Putamen (tissue), 1 donor: ENCODE measurements at regions not wholly inside any gene's neighbourhood (a gene's known extent, or its start where the extent isn't known, plus 50 kb on each side); places are given as distances from the start of the nearest gene placed in this dataset.

ENCODE experiments used
- DNase-seq: peaks from one replicate; pipeline ENCODE4 v3.0.0-alpha.2; 2016; ENCODE audit warnings: low spot score

DNA sequence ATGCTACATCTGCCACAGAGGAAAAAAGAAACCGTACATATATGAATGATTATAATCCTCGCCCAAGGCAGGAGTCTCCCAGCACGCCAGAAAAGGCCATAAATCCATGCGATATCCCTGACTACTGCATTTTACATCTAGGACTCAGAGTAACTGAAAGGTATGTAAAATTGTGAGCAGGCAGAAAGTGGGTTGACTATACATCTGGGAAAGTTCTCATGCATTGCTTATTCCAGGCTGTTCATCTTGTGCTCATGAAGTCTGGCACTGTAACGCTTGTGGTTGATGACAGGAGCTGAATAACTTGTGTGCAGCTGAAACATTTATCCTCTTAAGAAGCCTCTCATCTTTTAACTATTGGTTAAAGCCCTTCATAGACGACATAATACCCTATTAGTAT lies 193.4 kb upstream of the STEAP4 start:
- no peak for DNase-seq

DNA sequence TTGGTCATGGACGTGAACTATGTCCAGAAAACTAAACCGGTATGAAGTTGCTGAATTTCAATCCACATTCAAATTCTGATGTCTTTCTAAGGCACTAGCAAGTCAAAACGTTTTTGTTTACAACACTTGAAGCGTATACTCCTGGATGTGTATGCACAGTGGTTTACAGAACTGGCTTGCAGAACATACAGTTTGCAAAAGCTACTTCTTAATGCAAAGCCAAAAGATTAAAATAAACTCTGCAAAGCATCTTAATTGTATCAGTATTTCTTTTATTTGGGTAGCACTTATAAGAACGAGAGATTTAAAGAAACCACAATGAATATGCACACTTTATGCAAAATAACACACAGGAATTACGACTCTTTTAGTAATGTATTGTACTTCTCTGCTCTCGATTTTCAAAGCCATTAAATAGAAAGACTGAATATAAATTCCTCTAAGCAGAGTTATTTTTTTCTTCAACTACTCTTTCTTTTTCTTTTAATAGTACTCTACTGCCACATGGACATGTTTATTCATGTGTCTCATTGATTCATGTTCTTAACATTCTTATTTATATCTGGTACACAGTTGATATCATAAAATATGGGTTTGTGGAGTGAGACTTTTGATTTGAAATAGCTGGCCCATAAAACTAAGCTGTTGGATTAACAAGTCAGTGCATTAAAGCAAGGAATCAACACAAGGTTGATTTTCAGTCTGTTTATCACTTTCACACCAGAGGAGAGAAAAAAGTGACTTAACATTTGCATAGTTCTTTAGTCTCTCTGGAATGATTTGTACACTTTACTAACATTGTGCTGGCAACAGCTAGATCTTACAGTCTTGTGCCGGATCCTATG lies 189.4 kb upstream of the STEAP4 start:
- no peak for DNase-seq

DNA sequence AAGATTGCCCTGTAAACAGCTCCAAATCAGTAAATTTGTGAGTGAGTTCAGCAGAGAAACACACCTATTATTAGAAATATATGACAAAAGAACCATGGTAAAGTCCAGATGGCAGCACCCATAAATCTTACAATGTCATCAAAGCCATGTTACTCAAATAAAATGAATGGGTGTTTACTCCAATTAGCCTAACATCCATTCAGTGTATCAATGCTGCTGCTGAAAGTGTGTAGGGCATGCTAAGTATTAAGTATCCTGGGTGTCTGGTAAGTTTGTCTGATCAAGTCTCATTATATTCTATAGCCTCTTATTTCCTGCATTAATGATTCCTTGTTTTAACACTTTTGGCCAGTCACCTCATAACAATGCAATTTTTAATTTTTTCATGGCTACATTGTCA lies 185.5 kb upstream of the STEAP4 start:
- no peak for DNase-seq

- DNase-seq, result no peak
Observed at GRCh38 chr7:88490874-88491273, 184.2 kb upstream of the STEAP4 start.

DNA sequence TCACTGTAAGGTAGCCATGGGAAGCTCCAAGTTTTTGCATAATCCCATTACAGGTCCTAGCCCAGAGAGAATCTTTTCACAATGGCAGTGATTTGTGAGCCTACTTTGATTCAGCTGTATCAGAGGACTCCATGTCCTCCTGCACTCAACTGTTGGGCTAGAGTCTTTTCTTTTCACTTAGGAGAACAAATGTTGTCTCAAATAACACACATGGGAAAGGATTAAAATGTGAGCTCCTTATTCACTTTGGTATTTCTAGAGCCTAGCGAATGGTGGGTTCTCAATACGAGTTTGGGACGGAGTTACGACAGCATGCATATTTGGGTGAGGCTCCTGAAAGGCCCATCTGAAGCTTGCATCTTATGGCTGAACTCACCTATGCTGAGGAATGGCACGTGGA lies 183.5 kb upstream of the STEAP4 start:
- DNase-seq, result no peak

- peak; percentile 1 for DNase-seq
Observed at GRCh38 chr7:88485821-88486220, 179.1 kb upstream of the STEAP4 start.

DNA sequence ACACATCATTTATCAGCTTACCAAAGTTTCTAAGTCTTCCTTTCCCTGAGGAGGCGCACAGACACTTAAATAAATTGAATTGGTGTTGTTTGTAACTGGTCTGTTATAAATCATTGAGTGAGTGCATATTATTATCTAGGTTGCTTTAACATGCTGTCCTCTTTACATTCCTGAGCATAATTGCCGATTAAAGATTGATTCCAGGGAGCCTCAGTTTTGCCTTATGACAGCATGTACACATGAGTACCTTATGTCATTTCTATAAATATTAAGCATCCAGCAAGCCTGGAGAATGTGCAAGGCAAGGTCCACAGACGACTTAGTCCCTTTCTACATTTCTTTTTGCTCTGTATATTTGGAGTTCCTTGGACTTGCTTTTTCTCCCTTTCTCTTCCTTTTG lies 177.9 kb upstream of the STEAP4 start:
- no peak for DNase-seq

DNA sequence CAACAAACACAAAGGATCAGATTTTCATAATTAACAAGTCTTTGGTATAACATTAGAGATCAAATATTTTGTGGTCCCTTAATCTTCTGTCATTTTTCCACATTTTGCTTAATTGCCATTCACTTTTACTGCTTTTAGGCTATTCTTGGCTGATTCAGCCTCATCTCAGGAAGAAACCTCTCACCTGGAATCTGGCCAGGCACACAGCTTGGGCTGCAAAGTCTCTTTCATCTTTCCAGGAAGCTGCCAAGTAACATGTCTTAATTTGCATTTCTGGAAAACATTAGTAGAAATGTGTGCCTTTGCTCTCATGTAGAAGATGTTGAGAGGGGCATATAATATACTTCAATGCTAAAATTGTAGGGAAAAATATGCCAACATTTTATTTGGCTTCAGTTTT lies 174.2 kb upstream of the STEAP4 start:
- peak; percentile 36 for DNase-seq

DNA sequence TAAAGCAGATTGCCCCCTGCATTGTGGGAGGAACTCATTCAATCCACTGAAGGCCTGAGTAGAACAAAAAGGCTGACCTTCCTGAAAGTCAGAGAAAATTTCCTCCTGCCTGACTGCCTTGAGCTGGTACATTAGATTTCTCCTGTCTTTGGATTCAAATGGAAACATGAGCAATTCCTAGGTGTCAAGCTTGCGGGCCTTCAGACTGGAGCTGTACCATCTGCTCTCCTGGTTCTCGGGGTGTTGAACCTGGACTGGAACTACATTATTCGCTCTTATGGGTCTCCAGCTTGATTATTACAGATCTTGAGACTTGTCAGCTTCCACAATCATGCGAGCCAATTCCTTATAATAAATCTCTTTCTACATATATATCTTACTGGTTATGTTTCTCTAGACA lies 173.6 kb upstream of the STEAP4 start:
- no peak for DNase-seq

DNA sequence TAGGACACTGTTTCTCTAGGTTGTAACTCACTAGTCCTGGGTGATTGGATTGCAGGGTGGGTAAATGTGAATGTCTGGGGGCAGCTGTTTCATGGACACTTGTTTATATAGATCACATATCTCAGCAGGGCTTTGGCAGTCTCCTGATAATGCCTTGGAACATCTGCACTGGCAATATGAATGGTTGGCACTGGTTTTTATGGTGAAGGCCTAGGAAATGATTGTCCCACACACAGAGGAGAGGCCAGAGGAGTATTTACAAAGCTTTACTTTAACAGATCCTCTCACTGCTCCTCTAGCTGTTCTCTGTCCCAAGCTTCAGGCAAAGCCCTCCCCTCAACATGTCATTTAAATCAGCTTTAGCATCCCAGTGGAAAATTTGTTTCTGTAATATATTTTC lies 171.3 kb upstream of the STEAP4 start:
- no peak for DNase-seq

DNA sequence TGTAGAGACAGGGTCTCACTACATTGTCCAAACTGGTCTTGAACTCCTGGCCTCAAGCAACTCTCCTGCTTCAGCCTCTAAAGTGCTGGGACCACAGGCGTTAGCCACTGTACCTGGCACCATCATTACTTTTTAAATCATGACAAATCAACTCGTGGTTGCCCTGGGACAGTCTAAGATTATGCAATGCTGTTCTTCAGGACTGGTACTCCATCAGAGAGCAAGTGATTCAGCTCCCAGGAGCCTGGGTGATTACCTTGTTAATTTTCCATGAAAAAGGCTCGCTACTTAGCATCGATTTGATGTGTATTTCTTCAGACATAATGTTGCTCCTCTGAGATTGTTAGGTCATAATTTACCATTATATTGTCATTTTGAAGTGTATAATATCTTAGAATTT lies 158.9 kb upstream of the STEAP4 start:
- DNase-seq, result no peak

DNA sequence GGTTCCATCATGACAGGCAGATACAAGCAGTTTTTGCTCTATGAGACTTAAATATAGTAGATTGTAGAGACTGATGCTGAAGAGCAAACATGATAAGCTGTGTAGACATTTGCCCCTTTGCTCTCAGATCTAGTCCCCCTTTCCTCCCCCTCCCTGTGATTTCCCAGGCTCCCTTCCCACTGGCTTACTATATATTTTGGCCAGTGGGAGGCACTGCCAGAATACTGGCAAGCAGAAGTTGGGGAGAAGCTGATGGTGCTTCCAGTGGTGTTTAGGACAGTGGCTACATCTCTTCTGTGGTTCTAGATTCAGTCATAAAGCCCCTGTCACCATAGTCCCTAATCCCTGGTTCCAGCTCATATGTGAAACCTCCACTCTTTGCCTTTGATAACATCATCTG lies 156.1 kb upstream of the STEAP4 start:
- DNase-seq, result no peak

DNA sequence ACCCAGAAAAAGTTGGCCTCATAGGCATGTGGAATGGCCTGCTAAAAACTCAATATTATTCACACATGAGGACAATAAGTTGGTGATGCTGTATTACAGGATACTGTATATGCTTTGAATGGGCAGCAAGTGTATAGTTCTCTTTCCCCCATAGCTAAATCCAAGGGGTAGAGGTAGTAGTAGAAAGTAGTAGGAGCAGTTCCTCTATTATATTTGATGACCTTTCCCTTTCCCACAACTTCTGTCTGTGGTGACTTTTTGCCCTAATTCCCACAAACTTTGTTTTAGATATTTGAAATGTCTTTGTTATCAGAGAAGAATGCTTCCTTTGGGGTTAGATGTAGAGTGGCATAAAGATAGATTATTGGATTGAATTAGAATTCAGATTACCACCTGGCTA lies 154.0 kb upstream of the STEAP4 start:
- no peak for DNase-seq

GRCh38 chr7:88458946-88459345 lies 152.3 kb upstream of the STEAP4 start:
- DNase-seq, result no peak

GRCh38 chr7:88458279-88458678 lies 151.6 kb upstream of the STEAP4 start:
- DNase-seq, result no peak

- no peak for DNase-seq
Observed at GRCh38 chr7:88457320-88457719, 150.6 kb upstream of the STEAP4 start.

GRCh38 chr7:88456490-88456889 lies 149.8 kb upstream of the STEAP4 start:
- no peak for DNase-seq

DNA sequence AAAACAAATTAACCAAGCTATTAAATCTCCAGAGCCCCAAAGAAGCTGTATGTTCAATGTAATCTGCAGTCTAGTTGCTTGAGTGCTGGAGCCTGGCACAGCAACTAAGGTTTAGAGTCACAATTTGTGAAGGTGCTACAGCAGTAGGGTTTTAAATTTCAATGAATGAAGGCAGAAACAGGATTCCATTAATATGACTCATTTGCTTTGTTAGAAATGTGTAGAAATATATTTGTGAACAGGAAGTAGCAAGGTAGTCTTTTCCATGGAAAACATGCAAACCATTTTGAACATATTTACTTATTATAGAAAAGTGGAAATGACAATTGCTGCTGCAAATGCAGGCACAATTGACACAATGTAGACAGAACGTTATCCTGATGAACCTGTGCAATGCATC lies 149.0 kb upstream of the STEAP4 start:
- no peak for DNase-seq

DNA sequence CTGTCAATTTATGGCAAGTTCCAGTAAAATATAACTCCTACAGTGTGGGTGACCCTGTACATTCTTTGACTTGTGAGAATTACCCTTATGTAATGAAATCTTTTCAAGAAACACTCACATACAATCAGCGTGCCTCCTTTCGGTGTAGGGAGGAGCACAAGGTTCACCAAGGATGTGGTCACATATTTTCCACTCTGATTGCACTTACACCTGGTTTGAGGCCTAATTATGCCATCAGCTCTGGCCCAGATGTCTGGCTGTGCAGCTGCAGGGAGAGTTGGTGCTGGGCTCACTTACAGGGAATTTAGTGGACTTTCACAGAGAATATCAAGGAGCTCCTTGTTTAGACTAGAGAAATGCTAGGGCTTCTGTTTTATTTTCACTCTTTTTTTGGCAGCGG lies 146.0 kb upstream of the STEAP4 start:
- no peak for DNase-seq

DNA sequence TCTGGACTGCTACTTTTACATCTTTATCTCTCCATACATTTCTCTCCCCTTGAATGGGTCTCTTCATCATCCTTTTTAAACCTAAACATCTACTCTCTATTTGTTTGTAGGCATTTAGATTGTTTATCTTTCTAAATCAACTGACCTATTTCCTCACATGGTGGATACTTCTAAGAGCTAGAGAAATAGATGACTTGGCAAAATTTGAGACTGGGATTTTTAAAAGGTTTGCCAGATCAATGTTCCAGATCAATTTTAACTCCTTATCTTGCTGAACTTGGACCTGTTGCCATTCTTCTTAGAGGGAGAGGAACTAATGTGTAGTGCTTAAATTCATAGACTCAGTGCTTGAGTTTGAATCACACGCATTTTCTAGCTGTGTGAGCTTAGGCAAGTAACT lies 144.2 kb upstream of the STEAP4 start:
- no peak for DNase-seq

DNA sequence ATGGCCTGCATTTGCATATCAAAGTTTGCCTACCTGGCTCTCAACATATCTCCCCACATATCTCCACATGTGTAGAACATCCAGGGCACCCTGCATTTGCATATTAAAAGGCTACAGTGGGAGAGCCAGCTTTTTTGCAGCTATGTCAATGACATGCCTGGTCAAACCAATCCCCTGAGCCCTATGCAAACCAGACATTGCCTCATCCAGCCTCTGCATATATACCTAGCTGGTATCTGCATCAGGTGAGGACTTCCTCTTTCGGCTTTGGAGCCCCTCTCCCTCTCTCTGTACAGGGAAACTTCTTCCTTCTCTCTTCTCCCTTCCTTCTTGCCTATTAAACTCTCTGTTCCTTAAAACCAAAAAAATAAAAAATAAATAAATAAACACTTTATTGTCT lies 142.7 kb upstream of the STEAP4 start:
- DNase-seq, result no peak

DNA sequence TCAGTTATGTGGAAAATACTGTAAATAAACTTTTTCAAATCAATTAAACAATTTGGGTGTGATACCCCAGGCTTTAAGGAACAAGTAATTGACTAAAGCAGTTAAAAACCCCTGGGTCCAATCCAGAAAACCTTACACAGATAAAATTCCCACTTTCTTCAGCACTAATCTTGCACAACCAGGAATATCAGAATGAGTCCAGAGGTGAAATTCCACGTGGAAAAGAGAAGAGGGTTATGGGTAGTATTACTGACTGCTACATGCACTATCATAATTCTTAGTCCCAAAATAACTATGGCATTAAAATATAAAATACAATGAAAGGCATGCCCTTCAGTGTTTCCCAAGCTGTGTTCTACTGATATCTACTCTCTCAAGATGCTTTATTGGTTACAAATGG lies 135.7 kb upstream of the STEAP4 start:
- no peak for DNase-seq

DNA sequence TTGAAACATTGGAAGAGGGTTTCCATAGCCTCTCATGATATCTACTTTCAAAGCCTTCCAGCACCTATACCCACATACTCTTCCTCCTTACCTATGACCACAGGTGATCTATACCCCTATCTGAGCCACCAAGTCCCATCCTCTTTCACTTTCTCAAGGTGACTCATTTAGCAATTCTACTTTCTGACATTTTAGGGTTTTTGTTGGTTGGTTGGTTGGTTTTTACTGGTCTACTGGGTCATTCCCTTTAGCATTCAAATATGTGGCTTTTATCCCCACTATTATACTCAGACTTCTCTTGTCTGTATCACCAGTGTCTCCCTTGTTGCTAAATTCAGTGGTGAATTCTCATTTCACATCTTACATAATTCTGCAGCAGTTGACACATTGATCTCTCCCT lies 130.4 kb upstream of the STEAP4 start:
- DNase-seq, result no peak

DNA sequence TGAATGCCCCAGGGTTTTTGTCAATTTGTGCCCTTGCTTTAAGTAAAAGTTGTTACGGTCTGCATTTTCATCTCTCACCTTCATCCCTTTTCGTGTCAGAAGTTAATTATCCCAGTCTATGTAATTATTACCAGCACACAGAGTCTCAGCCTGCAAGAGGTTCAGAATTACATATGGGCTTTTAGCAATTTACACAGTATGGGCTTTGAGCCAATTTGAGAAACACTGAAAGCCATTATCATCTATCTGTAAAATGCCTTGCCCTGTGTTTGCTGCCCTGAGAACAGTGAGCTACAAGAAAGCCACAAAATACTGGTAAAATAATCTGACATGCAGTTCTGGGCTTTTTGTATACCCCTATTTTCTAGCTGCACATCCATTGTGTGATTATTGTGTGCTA lies 125.6 kb upstream of the STEAP4 start:
- DNase-seq, result no peak
